ENCODE measurements at regions not wholly inside any gene's neighbourhood (a gene's known extent, or its start where the extent isn't known, plus 50 kb on each side); places are given as distances from the start of the nearest gene placed in this dataset.

GRCh38 chr16:73584157-73584556 is 536.2 kb upstream of the ZFHX3 start:
- 0% methylated on average over 1 of the region's 1 CpG for whole genome bisulfite sequencing (ENCODE audit: low lambda C conversion rate)
- H3K4me1 ChIP-seq (ENCODE audit: insufficient read depth, low read length), result no peaks in the 10 kb centered on the region
- no peak for FAIRE-seq
- no peak overlapping the region for H3K9ac ChIP-seq (ENCODE audit: insufficient read depth, low read depth, low read length)
- DNase-seq (ENCODE audit: low spot score), result no peak
- no peaks in the 10 kb centered on the region for H3K27me3 ChIP-seq (ENCODE audit: control insufficient read depth in 1 of 2, insufficient read depth in 2 of 2, low read length in 2 of 2)
- H3K27ac ChIP-seq (ENCODE audit: extremely low read length, insufficient read depth, low read length), result no peak overlapping the region
- intact Hi-C loops (cut with micrococcal nuclease; ENCODE audit: unreplicated experiment) (no loop called here), in situ Hi-C loops (cut with HindIII; ENCODE audit: extremely low pct_ligation_motif_present, low pct_unique_long_range_greater_than_20kb) (no loop called here)
- no peak for ATAC-seq
- CTCF ChIA-PET (ENCODE audit: low intra/inter-chr PET ratio, low total read pairs), result no interaction called here
- H3K36me3 ChIP-seq (replicated peaks in 1 of 2; ENCODE audit: control insufficient read depth in 1 of 2, insufficient read depth in 2 of 2, low read length in 2 of 2), result no peaks in the 10 kb centered on the region
- H3K9me3 ChIP-seq (ENCODE audit: low read length), result peaks cover 8% of the 10 kb centered on the region; the same call in 1 of the 2 replicates
- no peak overlapping the region for H2AFZ ChIP-seq (ENCODE audit: low read length)
- no peak overlapping the region for H3K4me2 ChIP-seq (ENCODE audit: low read depth, low read length)
- H3K4me3 ChIP-seq (replicated peaks in 1 of 3; ENCODE audit: insufficient read depth in 1 of 3, low read depth in 2 of 3, low read length in 3 of 3), result no peak overlapping the region
- no peaks in the 10 kb centered on the region for H3K79me2 ChIP-seq (ENCODE audit: insufficient read depth, low read length)
- TF ChIP-seq THAP9 (CRISPR knock-in tag; IDR thresholded peaks at IDR 0.05; ENCODE audit: borderline replicate concordance) (no peak), ZNF317 (CRISPR knock-in tag; IDR thresholded peaks at IDR 0.05) (peak; percentile 27; the same call in 1 of the 2 replicates)
- POLR2A ChIA-PET, result no interaction called here
- no peaks in the 10 kb centered on the region for H4K20me1 ChIP-seq (ENCODE audit: insufficient read depth, low read length)
- BruUV-seq (replicated peaks), result no TSS peak

GRCh38 chr16:73572135-73572828 is 524.4 kb upstream of the ZFHX3 start:
- in situ Hi-C loops (cut with HindIII; ENCODE audit: extremely low pct_ligation_motif_present, low pct_unique_long_range_greater_than_20kb), result no loop called here
- no peak for FAIRE-seq
- TF ChIP-seq ZNF597 (CRISPR knock-in tag; IDR thresholded peaks at IDR 0.05) (no peak), ZBTB39 (CRISPR knock-in tag; IDR thresholded peaks at IDR 0.05) (no peak), JARID2 (CRISPR knock-in tag; IDR thresholded peaks at IDR 0.05; ENCODE audit: insufficient replicate concordance) (no peak), TAF15 (IDR thresholded peaks at IDR 0.05; ENCODE audit: low read depth, low read length, poor library complexity, severe bottlenecking) (no peak), ZC3H4 (CRISPR knock-in tag; IDR thresholded peaks at IDR 0.05; ENCODE audit: borderline replicate concordance) (no peak), CSRNP2 (CRISPR knock-in tag; conservative IDR thresholded peaks at IDR 0.05; ENCODE audit: low read depth) (no peak), MEF2D (CRISPR knock-in tag; IDR thresholded peaks at IDR 0.05) (no peak)

More at GRCh38 chr16:73572135-73572828, 524.4 kb upstream of the ZFHX3 start:
- Histone ChIP-seq H4K20me1 (ENCODE audit: insufficient read depth, low read length) (no peaks in the 10 kb centered on the region), H3K27me3 (ENCODE audit: control insufficient read depth in 1 of 2, insufficient read depth in 2 of 2, low read length in 2 of 2) (peaks cover 0 to 49% of the 10 kb centered on the region in 2 experiments; a peak in 4 of 5 replicates), H3K4me1 (ENCODE audit: insufficient read depth, low read length) (no peaks in the 10 kb centered on the region), H3K9ac (ENCODE audit: insufficient read depth, low read depth, low read length) (no peak overlapping the region), H3K27ac (ENCODE audit: extremely low read length, insufficient read depth, low read length) (no peak overlapping the region), H3K9me3 (ENCODE audit: low read length) (no peaks in the 10 kb centered on the region), H2AFZ (ENCODE audit: low read length) (no peak overlapping the region), H3K79me2 (ENCODE audit: insufficient read depth, low read length) (no peaks in the 10 kb centered on the region), H3K4me3 (replicated peaks in 1 of 3; ENCODE audit: insufficient read depth in 1 of 3, low read depth in 2 of 3, low read length in 3 of 3) (no peak overlapping the region), H3K36me3 (replicated peaks in 1 of 2; ENCODE audit: control insufficient read depth in 1 of 2, insufficient read depth in 2 of 2, low read length in 2 of 2) (no peaks in the 10 kb centered on the region), H3K4me2 (ENCODE audit: low read depth, low read length) (no peak overlapping the region)
- intact Hi-C loops (cut with micrococcal nuclease; ENCODE audit: unreplicated experiment), result no loop called here
- DNase-seq (ENCODE audit: low spot score) (no peak), ATAC-seq (no peak)
- ChIA-PET POLR2A (no interaction called here), CTCF (ENCODE audit: low intra/inter-chr PET ratio, low total read pairs) (no interaction called here)
- BruUV-seq (replicated peaks), result no TSS peak
- 4% methylated on average over 8 of the region's 8 CpGs for WGBS (ENCODE audit: low lambda C conversion rate)

Data from HepG2 (cell line).